Ascending aorta (tissue), 2 donors: ENCODE measurements at regions not wholly inside any gene's neighbourhood (a gene's known extent, or its start where the extent isn't known, plus 50 kb on each side); places are given as distances from the start of the nearest gene placed in this dataset.

Experiments used
- DNase-seq, 2 donors: peaks; one replicate each; pipeline ENCODE4 v3.0.0-alpha.2; 2019; ENCODE audit warnings: low spot score in 2 of 2
- H3K27ac ChIP-seq, 2 donors: fragments of 200-600 bp; sonication (generic); one replicate each; pipeline ENCODE4 v1.5.1; 2016 to 2017; ENCODE audit warnings: mild to moderate bottlenecking in 1 of 2
- H3K27me3 ChIP-seq: fragments of 200-600 bp; sonication (generic); one replicate; pipeline ENCODE4 v1.5.1; 2017
- H3K36me3 ChIP-seq, 2 donors: fragments of 200-600 bp; sonication (generic); one replicate each; pipeline ENCODE4 v1.5.1; 2016
- H3K4me1 ChIP-seq, 2 donors: fragments of 200-600 bp; sonication (generic); one replicate each; pipeline ENCODE4 v1.5.1; 2016 to 2017; ENCODE audit warnings: mild to moderate bottlenecking in 1 of 2
- H3K4me3 ChIP-seq, 2 donors: fragments of 200-600 bp; sonication (generic); one replicate each; pipeline ENCODE4 v1.5.1; 2016 to 2017; ENCODE audit warnings: mild to moderate bottlenecking in 1 of 2
- H3K9me3 ChIP-seq, 2 donors: fragments of 200-600 bp; sonication (generic); one replicate each; pipeline ENCODE4 v1.5.1; 2016
- CTCF ChIP-seq, 3 experiments: fragments of 200-600 bp in 2 of 3; fragments of 450-650 bp in 1 of 3; sonication (generic) in 2 of 3; IDR thresholded peaks; one replicate each; pipeline ENCODE4 v1.5.1; 2016 to 2019; ENCODE audit warnings: antibody characterized with exemption in 3 of 3, mild to moderate bottlenecking in 1 of 3, moderate library complexity in 1 of 3
- intact Hi-C: fragments of 100-400 bp; cut with DNase I; formaldehyde crosslinking; loops from one replicate; pipeline ENCODE4 v1.15.1; 2023

GRCh38 chr11:119992171-119993051 lies 145.5 kb downstream of the TRIM29 start:
- no peaks in the 10 kb centered on the region for H3K27me3 ChIP-seq
- intact Hi-C loops = no loop called here
- no peaks in the 10 kb centered on the region for H3K4me1 ChIP-seq
- no peak for DNase-seq
- no peak overlapping the region for H3K4me3 ChIP-seq
- H3K36me3 ChIP-seq = no peaks in the 10 kb centered on the region
- no peak for TF ChIP-seq CTCF (IDR thresholded peaks at IDR 0.05)
- H3K9me3 ChIP-seq = no peaks in the 10 kb centered on the region
- no peak overlapping the region for H3K27ac ChIP-seq

DNA sequence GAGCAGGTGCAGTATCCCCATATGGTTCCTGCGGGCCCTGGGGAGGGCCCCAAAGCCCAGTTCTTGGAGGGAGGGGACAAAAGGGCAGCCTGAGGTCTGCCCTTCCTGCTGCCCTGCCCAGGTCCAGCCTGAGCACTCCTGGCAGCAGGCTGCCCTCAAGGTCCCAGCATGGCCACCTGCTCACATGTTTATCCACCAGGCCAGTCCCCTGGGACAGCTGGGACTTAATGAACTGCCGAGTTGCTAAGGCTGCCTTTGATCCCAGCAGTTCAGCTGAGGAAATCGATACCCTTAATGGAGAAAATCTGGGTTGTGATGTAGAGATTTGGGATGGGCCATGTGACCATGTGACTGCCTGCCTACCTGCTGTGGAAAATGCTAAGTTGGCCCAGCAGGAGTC lies 146.2 kb downstream of the TRIM29 start:
- H3K27me3 ChIP-seq = no peaks in the 10 kb centered on the region
- TF ChIP-seq CTCF (IDR thresholded peaks at IDR 0.05) = no peak
- H3K4me1 ChIP-seq = no peaks in the 10 kb centered on the region
- no peak for DNase-seq
- H3K4me3 ChIP-seq = no peak overlapping the region
- H3K27ac ChIP-seq = no peak overlapping the region
- no peaks in the 10 kb centered on the region for H3K36me3 ChIP-seq
- H3K9me3 ChIP-seq = no peaks in the 10 kb centered on the region
- intact Hi-C loops = no loop called here

GRCh38 chr11:119991022-119991404 lies 146.9 kb downstream of the TRIM29 start:
- no peak for DNase-seq
- no peaks in the 10 kb centered on the region for H3K4me1 ChIP-seq
- no peak for TF ChIP-seq CTCF (IDR thresholded peaks at IDR 0.05)
- H3K9me3 ChIP-seq = no peaks in the 10 kb centered on the region
- intact Hi-C loops = no loop called here
- no peak overlapping the region for H3K27ac ChIP-seq
- H3K4me3 ChIP-seq = no peak overlapping the region
- H3K27me3 ChIP-seq = no peaks in the 10 kb centered on the region
- no peaks in the 10 kb centered on the region for H3K36me3 ChIP-seq

- intact Hi-C loops = no loop called here
- H3K9me3 ChIP-seq = no peaks in the 10 kb centered on the region
- no peak for DNase-seq
- H3K4me1 ChIP-seq = no peaks in the 10 kb centered on the region
- H3K27me3 ChIP-seq = no peaks in the 10 kb centered on the region
- no peak overlapping the region for H3K4me3 ChIP-seq
- H3K27ac ChIP-seq = no peak overlapping the region
- TF ChIP-seq CTCF (IDR thresholded peaks at IDR 0.05) = no peak
- no peaks in the 10 kb centered on the region for H3K36me3 ChIP-seq
These were observed 147.4 kb downstream of the TRIM29 start for GRCh38 chr11:119990309-119991021.

GRCh38 chr11:119989159-119989821 lies 148.6 kb downstream of the TRIM29 start:
- Histone ChIP-seq H3K27me3 (no peaks in the 10 kb centered on the region), H3K4me1 (no peaks in the 10 kb centered on the region)

More at GRCh38 chr11:119989159-119989821, 148.6 kb downstream of the TRIM29 start:
- H3K27ac ChIP-seq = no peak overlapping the region
- no peak for TF ChIP-seq CTCF (IDR thresholded peaks at IDR 0.05)
- no peak for DNase-seq
- intact Hi-C loops = no loop called here
- no peaks in the 10 kb centered on the region for H3K36me3 ChIP-seq
- no peak overlapping the region for H3K4me3 ChIP-seq
- H3K9me3 ChIP-seq = no peaks in the 10 kb centered on the region
